WTC11 (cell line): ENCODE measurements at regions not wholly inside any gene's neighbourhood (a gene's known extent, or its start where the extent isn't known, plus 50 kb on each side); places are given as distances from the start of the nearest gene placed in this dataset.

Experiments
- ATAC-seq: fragments of 200-7000 bp; cut with Tn5 transposase; 2 replicates; pipeline ENCODE4 v1.10.0; 2021; ENCODE audit warnings: mild to moderate bottlenecking, moderate library complexity
- CTCF ChIA-PET: fragments of 300-600 bp; sonication (Branson Sonifier 250); formaldehyde crosslinking; loops from one replicate; lab custom pipeline; 2021; ENCODE audit warnings: antibody characterized with exemption; lab: Charles Lee
- POLR2A ChIA-PET: fragments of 350-600 bp; sonication (Branson Sonifier 250); formaldehyde crosslinking; loops from one replicate; lab custom pipeline; 2021; ENCODE audit warnings: antibody characterized with exemption; lab: Charles Lee
- DNase-seq: peaks from one replicate; pipeline ENCODE4 v3.0.0; 2021; ENCODE audit warnings: low spot score
- H3K27ac Mint-ChIP-seq: 2 replicates; pipeline ENCODE4 v1.8.0; 2021; ENCODE audit warnings: mixed read lengths
- H3K27me3 Mint-ChIP-seq: 2 replicates; pipeline ENCODE4 v1.8.0; 2021; ENCODE audit warnings: low read depth, mild to moderate bottlenecking, moderate library complexity, mixed read lengths
- H3K36me3 Mint-ChIP-seq: 2 replicates; pipeline ENCODE4 v1.8.0; 2021; ENCODE audit warnings: mixed read lengths
- H3K4me1 Mint-ChIP-seq: 2 replicates; pipeline ENCODE4 v1.8.0; 2022; ENCODE audit warnings: mixed read lengths
- H3K4me3 Mint-ChIP-seq: 2 replicates; pipeline ENCODE4 v1.8.0; 2021; ENCODE audit warnings: mild to moderate bottlenecking, moderate library complexity, mixed read lengths
- H3K9me3 Mint-ChIP-seq: 2 replicates; pipeline ENCODE4 v1.8.0; 2021; ENCODE audit warnings: mixed read lengths
- ATF3 ChIP-seq: sonication (generic); formaldehyde crosslinking; conservative IDR thresholded peaks from 2 replicates; pipeline ENCODE4 v1.8.1; 2022; ENCODE audit warnings: mild to moderate bottlenecking, missing genetic modification reagents
- CDX4 ChIP-seq: fragments of 250-450 bp; sonication (Bioruptor Pico); IDR thresholded peaks from 2 replicates; pipeline ENCODE4 v1.9.0; 2021; ENCODE audit warnings: moderate library complexity, mild to moderate bottlenecking, inconsistent platforms, borderline replicate concordance
- CREM ChIP-seq: sonication (generic); formaldehyde crosslinking; IDR thresholded peaks from 2 replicates; pipeline ENCODE4 v1.8.1; 2022; ENCODE audit warnings: mild to moderate bottlenecking, missing genetic modification reagents, moderate library complexity
- ELF4 ChIP-seq: sonication (generic); formaldehyde crosslinking; IDR thresholded peaks from 2 replicates; pipeline ENCODE4 v1.8.1; 2022; ENCODE audit warnings: low read depth, mild to moderate bottlenecking, moderate library complexity, missing genetic modification reagents
- ESRRA ChIP-seq: sonication (generic); formaldehyde crosslinking; IDR thresholded peaks from 2 replicates; pipeline ENCODE4 v1.8.1; 2022; ENCODE audit warnings: mild to moderate bottlenecking, missing genetic modification reagents, borderline replicate concordance
- FOXJ3 ChIP-seq: sonication (generic); formaldehyde crosslinking; IDR thresholded peaks from 2 replicates; pipeline ENCODE4 v1.9.0; 2021; ENCODE audit warnings: missing genetic modification reagents, mild to moderate bottlenecking, borderline replicate concordance
- FOXP1 ChIP-seq: sonication (generic); formaldehyde crosslinking; IDR thresholded peaks from 2 replicates; pipeline ENCODE4 v1.8.0; 2022; ENCODE audit warnings: missing genetic modification reagents, mild to moderate bottlenecking, moderate library complexity, borderline replicate concordance
- IRF1 ChIP-seq: sonication (generic); formaldehyde crosslinking; IDR thresholded peaks from 2 replicates; pipeline ENCODE4 v1.8.0; 2023; ENCODE audit warnings: missing genetic modification reagents
- MXD4 ChIP-seq: fragments of 250-450 bp; sonication (Bioruptor Pico); IDR thresholded peaks from 2 replicates; pipeline ENCODE4 v1.8.0; 2021; ENCODE audit warnings: mild to moderate bottlenecking, moderate library complexity, borderline replicate concordance
- TP53 ChIP-seq: sonication (generic); formaldehyde crosslinking; IDR thresholded peaks from 2 replicates; pipeline ENCODE4 v1.8.1; 2023; ENCODE audit warnings: mild to moderate bottlenecking, missing genetic modification reagents
- ZNF219 ChIP-seq: sonication (generic); formaldehyde crosslinking; IDR thresholded peaks from 2 replicates; pipeline ENCODE4 v1.8.0; 2023; ENCODE audit warnings: missing genetic modification reagents, mild to moderate bottlenecking, borderline replicate concordance
- ZNF396 ChIP-seq: fragments of 250-450 bp; sonication (Bioruptor Pico); IDR thresholded peaks from 2 replicates; pipeline ENCODE4 v1.8.0; 2021; ENCODE audit warnings: mild to moderate bottlenecking, moderate library complexity, borderline replicate concordance
- ZNF416 ChIP-seq: fragments of 250-450 bp; sonication (Bioruptor Pico); IDR thresholded peaks from 2 replicates; pipeline ENCODE4 v1.9.0; 2021; ENCODE audit warnings: mild to moderate bottlenecking, inconsistent platforms
- ZNF671 ChIP-seq: fragments of 250-450 bp; sonication (Bioruptor Pico); IDR thresholded peaks from 2 replicates; pipeline ENCODE4 v1.8.0; 2021; ENCODE audit warnings: mild to moderate bottlenecking
- TF ChIP-seq, protein P1 (sequence below): sonication (generic); formaldehyde crosslinking; IDR thresholded peaks from 2 replicates; pipeline ENCODE4 v1.8.0; 2023; ENCODE audit warnings: missing genetic modification reagents, mild to moderate bottlenecking, borderline replicate concordance
- TF ChIP-seq, protein P2 (sequence below): sonication (generic); formaldehyde crosslinking; IDR thresholded peaks from 2 replicates; pipeline ENCODE4 v1.8.1; 2022; ENCODE audit warnings: mild to moderate bottlenecking, moderate library complexity, missing genetic modification reagents
- TF ChIP-seq, protein P3 (sequence below): sonication (generic); formaldehyde crosslinking; IDR thresholded peaks from 2 replicates; pipeline ENCODE4 v1.8.1; 2022; ENCODE audit warnings: mild to moderate bottlenecking, missing genetic modification reagents, moderate library complexity, borderline replicate concordance
- TF ChIP-seq, protein P4 (sequence below): sonication (generic); formaldehyde crosslinking; IDR thresholded peaks from 2 replicates; pipeline ENCODE4 v1.8.1; 2023; ENCODE audit warnings: mild to moderate bottlenecking, missing genetic modification reagents, moderate library complexity
- TF ChIP-seq, protein P5 (sequence below): sonication (generic); formaldehyde crosslinking; IDR thresholded peaks from 2 replicates; pipeline ENCODE4 v1.8.0; 2022; ENCODE audit warnings: missing genetic modification reagents
- TF ChIP-seq, protein P6 (sequence below): sonication (generic); formaldehyde crosslinking; IDR thresholded peaks from 2 replicates; pipeline ENCODE4 v1.8.1; 2023; ENCODE audit warnings: mild to moderate bottlenecking, missing genetic modification reagents

DNA sequence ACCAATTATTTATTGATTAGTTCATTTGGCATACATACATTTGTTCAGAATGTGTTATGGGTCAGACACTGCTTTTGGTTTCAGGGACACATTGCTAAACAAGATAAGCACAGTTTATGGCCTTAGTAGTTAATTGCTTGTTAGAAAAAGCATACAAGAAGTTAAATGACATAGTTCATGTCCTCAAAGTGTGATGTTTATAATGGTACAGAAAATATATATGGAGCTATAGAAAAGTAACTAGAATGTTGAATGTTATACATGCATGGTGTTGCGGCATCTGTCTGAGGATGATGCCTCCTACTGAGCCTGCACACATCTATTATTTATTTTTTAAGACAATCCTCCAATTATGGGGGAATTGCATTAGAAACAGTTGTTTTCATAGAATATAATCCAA is 1476.3 kb upstream of the PCDH7 start:
- CTCF ChIA-PET: no interaction called here
- H3K9me3 Mint-ChIP-seq: no peaks in the 10 kb centered on the region

More for the DNA sequence above, 1476.3 kb upstream of the PCDH7 start:
- no peak overlapping the region for H3K27ac Mint-ChIP-seq
- H3K4me1 Mint-ChIP-seq: no peaks in the 10 kb centered on the region
- no peaks in the 10 kb centered on the region for H3K36me3 Mint-ChIP-seq
- POLR2A ChIA-PET: no interaction called here
- no peak overlapping the region for H3K4me3 Mint-ChIP-seq
- TF ChIP-seq, protein P1, sequence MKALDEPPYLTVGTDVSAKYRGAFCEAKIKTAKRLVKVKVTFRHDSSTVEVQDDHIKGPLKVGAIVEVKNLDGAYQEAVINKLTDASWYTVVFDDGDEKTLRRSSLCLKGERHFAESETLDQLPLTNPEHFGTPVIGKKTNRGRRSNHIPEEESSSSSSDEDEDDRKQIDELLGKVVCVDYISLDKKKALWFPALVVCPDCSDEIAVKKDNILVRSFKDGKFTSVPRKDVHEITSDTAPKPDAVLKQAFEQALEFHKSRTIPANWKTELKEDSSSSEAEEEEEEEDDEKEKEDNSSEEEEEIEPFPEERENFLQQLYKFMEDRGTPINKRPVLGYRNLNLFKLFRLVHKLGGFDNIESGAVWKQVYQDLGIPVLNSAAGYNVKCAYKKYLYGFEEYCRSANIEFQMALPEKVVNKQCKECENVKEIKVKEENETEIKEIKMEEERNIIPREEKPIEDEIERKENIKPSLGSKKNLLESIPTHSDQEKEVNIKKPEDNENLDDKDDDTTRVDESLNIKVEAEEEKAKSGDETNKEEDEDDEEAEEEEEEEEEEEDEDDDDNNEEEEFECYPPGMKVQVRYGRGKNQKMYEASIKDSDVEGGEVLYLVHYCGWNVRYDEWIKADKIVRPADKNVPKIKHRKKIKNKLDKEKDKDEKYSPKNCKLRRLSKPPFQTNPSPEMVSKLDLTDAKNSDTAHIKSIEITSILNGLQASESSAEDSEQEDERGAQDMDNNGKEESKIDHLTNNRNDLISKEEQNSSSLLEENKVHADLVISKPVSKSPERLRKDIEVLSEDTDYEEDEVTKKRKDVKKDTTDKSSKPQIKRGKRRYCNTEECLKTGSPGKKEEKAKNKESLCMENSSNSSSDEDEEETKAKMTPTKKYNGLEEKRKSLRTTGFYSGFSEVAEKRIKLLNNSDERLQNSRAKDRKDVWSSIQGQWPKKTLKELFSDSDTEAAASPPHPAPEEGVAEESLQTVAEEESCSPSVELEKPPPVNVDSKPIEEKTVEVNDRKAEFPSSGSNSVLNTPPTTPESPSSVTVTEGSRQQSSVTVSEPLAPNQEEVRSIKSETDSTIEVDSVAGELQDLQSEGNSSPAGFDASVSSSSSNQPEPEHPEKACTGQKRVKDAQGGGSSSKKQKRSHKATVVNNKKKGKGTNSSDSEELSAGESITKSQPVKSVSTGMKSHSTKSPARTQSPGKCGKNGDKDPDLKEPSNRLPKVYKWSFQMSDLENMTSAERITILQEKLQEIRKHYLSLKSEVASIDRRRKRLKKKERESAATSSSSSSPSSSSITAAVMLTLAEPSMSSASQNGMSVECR (CRISPR knock-in tag): no peak
- no peak for TF ChIP-seq FOXP1 (CRISPR knock-in tag)
- TF ChIP-seq ZNF416 (CRISPR knock-in tag): no peak
- no peak for TF ChIP-seq ESRRA (CRISPR knock-in tag)
- TF ChIP-seq, protein P2, sequence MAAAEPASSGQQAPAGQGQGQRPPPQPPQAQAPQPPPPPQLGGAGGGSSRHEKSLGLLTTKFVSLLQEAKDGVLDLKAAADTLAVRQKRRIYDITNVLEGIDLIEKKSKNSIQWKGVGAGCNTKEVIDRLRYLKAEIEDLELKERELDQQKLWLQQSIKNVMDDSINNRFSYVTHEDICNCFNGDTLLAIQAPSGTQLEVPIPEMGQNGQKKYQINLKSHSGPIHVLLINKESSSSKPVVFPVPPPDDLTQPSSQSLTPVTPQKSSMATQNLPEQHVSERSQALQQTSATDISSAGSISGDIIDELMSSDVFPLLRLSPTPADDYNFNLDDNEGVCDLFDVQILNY (CRISPR knock-in tag): no peak
- no peak for TF ChIP-seq CDX4 (CRISPR knock-in tag)
- no peak for TF ChIP-seq TP53 (CRISPR knock-in tag)
- TF ChIP-seq, protein P3, sequence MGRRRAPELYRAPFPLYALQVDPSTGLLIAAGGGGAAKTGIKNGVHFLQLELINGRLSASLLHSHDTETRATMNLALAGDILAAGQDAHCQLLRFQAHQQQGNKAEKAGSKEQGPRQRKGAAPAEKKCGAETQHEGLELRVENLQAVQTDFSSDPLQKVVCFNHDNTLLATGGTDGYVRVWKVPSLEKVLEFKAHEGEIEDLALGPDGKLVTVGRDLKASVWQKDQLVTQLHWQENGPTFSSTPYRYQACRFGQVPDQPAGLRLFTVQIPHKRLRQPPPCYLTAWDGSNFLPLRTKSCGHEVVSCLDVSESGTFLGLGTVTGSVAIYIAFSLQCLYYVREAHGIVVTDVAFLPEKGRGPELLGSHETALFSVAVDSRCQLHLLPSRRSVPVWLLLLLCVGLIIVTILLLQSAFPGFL (CRISPR knock-in tag): no peak
- TF ChIP-seq, protein P4, sequence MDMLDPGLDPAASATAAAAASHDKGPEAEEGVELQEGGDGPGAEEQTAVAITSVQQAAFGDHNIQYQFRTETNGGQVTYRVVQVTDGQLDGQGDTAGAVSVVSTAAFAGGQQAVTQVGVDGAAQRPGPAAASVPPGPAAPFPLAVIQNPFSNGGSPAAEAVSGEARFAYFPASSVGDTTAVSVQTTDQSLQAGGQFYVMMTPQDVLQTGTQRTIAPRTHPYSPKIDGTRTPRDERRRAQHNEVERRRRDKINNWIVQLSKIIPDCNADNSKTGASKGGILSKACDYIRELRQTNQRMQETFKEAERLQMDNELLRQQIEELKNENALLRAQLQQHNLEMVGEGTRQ (CRISPR knock-in tag): no peak
- TF ChIP-seq ELF4 (CRISPR knock-in tag): no peak
- TF ChIP-seq CREM (CRISPR knock-in tag): no peak
- TF ChIP-seq, protein P5, sequence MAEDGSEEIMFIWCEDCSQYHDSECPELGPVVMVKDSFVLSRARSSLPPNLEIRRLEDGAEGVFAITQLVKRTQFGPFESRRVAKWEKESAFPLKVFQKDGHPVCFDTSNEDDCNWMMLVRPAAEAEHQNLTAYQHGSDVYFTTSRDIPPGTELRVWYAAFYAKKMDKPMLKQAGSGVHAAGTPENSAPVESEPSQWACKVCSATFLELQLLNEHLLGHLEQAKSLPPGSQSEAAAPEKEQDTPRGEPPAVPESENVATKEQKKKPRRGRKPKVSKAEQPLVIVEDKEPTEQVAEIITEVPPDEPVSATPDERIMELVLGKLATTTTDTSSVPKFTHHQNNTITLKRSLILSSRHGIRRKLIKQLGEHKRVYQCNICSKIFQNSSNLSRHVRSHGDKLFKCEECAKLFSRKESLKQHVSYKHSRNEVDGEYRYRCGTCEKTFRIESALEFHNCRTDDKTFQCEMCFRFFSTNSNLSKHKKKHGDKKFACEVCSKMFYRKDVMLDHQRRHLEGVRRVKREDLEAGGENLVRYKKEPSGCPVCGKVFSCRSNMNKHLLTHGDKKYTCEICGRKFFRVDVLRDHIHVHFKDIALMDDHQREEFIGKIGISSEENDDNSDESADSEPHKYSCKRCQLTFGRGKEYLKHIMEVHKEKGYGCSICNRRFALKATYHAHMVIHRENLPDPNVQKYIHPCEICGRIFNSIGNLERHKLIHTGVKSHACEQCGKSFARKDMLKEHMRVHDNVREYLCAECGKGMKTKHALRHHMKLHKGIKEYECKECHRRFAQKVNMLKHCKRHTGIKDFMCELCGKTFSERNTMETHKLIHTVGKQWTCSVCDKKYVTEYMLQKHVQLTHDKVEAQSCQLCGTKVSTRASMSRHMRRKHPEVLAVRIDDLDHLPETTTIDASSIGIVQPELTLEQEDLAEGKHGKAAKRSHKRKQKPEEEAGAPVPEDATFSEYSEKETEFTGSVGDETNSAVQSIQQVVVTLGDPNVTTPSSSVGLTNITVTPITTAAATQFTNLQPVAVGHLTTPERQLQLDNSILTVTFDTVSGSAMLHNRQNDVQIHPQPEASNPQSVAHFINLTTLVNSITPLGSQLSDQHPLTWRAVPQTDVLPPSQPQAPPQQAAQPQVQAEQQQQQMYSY (CRISPR knock-in tag): no peak
- no peak for TF ChIP-seq IRF1
- TF ChIP-seq, protein P6, sequence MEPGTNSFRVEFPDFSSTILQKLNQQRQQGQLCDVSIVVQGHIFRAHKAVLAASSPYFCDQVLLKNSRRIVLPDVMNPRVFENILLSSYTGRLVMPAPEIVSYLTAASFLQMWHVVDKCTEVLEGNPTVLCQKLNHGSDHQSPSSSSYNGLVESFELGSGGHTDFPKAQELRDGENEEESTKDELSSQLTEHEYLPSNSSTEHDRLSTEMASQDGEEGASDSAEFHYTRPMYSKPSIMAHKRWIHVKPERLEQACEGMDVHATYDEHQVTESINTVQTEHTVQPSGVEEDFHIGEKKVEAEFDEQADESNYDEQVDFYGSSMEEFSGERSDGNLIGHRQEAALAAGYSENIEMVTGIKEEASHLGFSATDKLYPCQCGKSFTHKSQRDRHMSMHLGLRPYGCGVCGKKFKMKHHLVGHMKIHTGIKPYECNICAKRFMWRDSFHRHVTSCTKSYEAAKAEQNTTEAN: no peak
- TF ChIP-seq MXD4: no peak
- TF ChIP-seq FOXJ3 (CRISPR knock-in tag): no peak
- no peak for TF ChIP-seq ZNF671 (CRISPR knock-in tag)
- TF ChIP-seq ZNF396 (CRISPR knock-in tag): no peak
- no peak for TF ChIP-seq ZNF219 (CRISPR knock-in tag)
- no peak for TF ChIP-seq ATF3 (CRISPR knock-in tag)
- ATAC-seq (no peak), DNase-seq (no peak)
- H3K27me3 Mint-ChIP-seq: no peaks in the 10 kb centered on the region
